ENCODE measurements at regions not wholly inside any gene's neighbourhood (a gene's known extent, or its start where the extent isn't known, plus 50 kb on each side); places are given as distances from the start of the nearest gene placed in this dataset.
"Not testable (repeated sequence)": the region's sequence is repeated elsewhere in the genome, so short reads cannot be mapped to it uniquely, and the experiment has no call there.

- no peak for TF ChIP-seq CTCF (IDR thresholded peaks at IDR 0.05; ENCODE audit: borderline replicate concordance, extremely low read depth, low read length, poor library complexity, severe bottlenecking)
- TF ChIP-seq EZH2 (IDR thresholded peaks at IDR 0.05; ENCODE audit: borderline replicate concordance, low read depth, low read length, severe bottlenecking): no peak
- no peak overlapping the region for H3K27ac ChIP-seq (ENCODE audit: low read length)
- H3K4me1 ChIP-seq (ENCODE audit: insufficient read depth, low read length): no peaks in the 10 kb centered on the region
- no peak overlapping the region for H2AFZ ChIP-seq (ENCODE audit: low read depth, low read length)
- H3K27me3 ChIP-seq (ENCODE audit: insufficient read depth, low read length, poor library complexity): no peaks in the 10 kb centered on the region
- DNase-seq: no peak
- H3K4me3 ChIP-seq (ENCODE audit: low read depth in 1 of 2, low read length in 2 of 2): no peak overlapping the region
- no peaks in the 10 kb centered on the region for H4K20me1 ChIP-seq (ENCODE audit: insufficient read depth, low read length)
- no peaks in the 10 kb centered on the region for H3K79me2 ChIP-seq (ENCODE audit: insufficient read depth, low read length)
- H3K9me3 ChIP-seq (ENCODE audit: insufficient read depth, low read length, severe bottlenecking): no peaks in the 10 kb centered on the region
- H3K4me2 ChIP-seq (ENCODE audit: insufficient read depth, low read length): no peak overlapping the region
- no peaks in the 10 kb centered on the region for H3K36me3 ChIP-seq (ENCODE audit: insufficient read depth, low read length)
- no peak overlapping the region for H3K9ac ChIP-seq (ENCODE audit: low read depth, low read length)
- no peak for ATAC-seq (ENCODE audit: insufficient read depth, low read depth)
Observed at GRCh38 chr22:19599626-19600243, 75.5 kb upstream of the CLDN5 start.

- not testable (repeated sequence) for ATAC-seq (ENCODE audit: insufficient read depth, low read depth); H3K9me3 ChIP-seq (ENCODE audit: insufficient read depth, low read length, severe bottlenecking); DNase-seq; H3K4me1 ChIP-seq (ENCODE audit: insufficient read depth, low read length); H3K4me2 ChIP-seq (ENCODE audit: insufficient read depth, low read length); H3K9ac ChIP-seq (ENCODE audit: low read depth, low read length); H3K27me3 ChIP-seq (ENCODE audit: insufficient read depth, low read length, poor library complexity); H3K79me2 ChIP-seq (ENCODE audit: insufficient read depth, low read length); H2AFZ ChIP-seq (ENCODE audit: low read depth, low read length); H3K36me3 ChIP-seq (ENCODE audit: insufficient read depth, low read length); H4K20me1 ChIP-seq (ENCODE audit: insufficient read depth, low read length); H3K27ac ChIP-seq (ENCODE audit: low read length); H3K4me3 ChIP-seq (ENCODE audit: low read depth in 1 of 2, low read length in 2 of 2)
Observed at GRCh38 chr22:19603346-19603745, 79.1 kb upstream of the CLDN5 start.

GRCh38 chr22:19603767-19604166 is 79.6 kb upstream of the CLDN5 start:
- H3K9ac ChIP-seq (ENCODE audit: low read depth, low read length): no peak overlapping the region
- no peak overlapping the region for H3K4me2 ChIP-seq (ENCODE audit: insufficient read depth, low read length)
- no peak for ATAC-seq (ENCODE audit: insufficient read depth, low read depth)
- no peak overlapping the region for H3K4me3 ChIP-seq (ENCODE audit: low read depth in 1 of 2, low read length in 2 of 2)
- H3K27ac ChIP-seq (ENCODE audit: low read length): no peak overlapping the region
- peaks cover 8% of the 10 kb centered on the region for H3K27me3 ChIP-seq (ENCODE audit: insufficient read depth, low read length, poor library complexity)
- no peak for DNase-seq
- no peaks in the 10 kb centered on the region for H3K4me1 ChIP-seq (ENCODE audit: insufficient read depth, low read length)
- no peak for TF ChIP-seq CTCF (IDR thresholded peaks at IDR 0.05; ENCODE audit: borderline replicate concordance, extremely low read depth, low read length, poor library complexity, severe bottlenecking)
- TF ChIP-seq EZH2 (IDR thresholded peaks at IDR 0.05; ENCODE audit: borderline replicate concordance, low read depth, low read length, severe bottlenecking): no peak
- no peak overlapping the region for H2AFZ ChIP-seq (ENCODE audit: low read depth, low read length)
- H3K79me2 ChIP-seq (ENCODE audit: insufficient read depth, low read length): no peaks in the 10 kb centered on the region
- no peaks in the 10 kb centered on the region for H4K20me1 ChIP-seq (ENCODE audit: insufficient read depth, low read length)
- H3K36me3 ChIP-seq (ENCODE audit: insufficient read depth, low read length): no peaks in the 10 kb centered on the region
- H3K9me3 ChIP-seq (ENCODE audit: insufficient read depth, low read length, severe bottlenecking): no peaks in the 10 kb centered on the region

GRCh38 chr22:19604711-19605268 is 80.6 kb upstream of the CLDN5 start:
- H3K4me3 ChIP-seq (ENCODE audit: low read depth in 1 of 2, low read length in 2 of 2): no peak overlapping the region
- no peaks in the 10 kb centered on the region for H3K79me2 ChIP-seq (ENCODE audit: insufficient read depth, low read length)
- H2AFZ ChIP-seq (ENCODE audit: low read depth, low read length): no peak overlapping the region
- H3K36me3 ChIP-seq (ENCODE audit: insufficient read depth, low read length): no peaks in the 10 kb centered on the region
- DNase-seq (no peak), ATAC-seq (ENCODE audit: insufficient read depth, low read depth) (no peak)
- H3K4me1 ChIP-seq (ENCODE audit: insufficient read depth, low read length): no peaks in the 10 kb centered on the region
- H4K20me1 ChIP-seq (ENCODE audit: insufficient read depth, low read length): no peaks in the 10 kb centered on the region
- H3K27ac ChIP-seq (ENCODE audit: low read length): no peak overlapping the region
- TF ChIP-seq CTCF (IDR thresholded peaks at IDR 0.05; ENCODE audit: borderline replicate concordance, extremely low read depth, low read length, poor library complexity, severe bottlenecking) (no peak), EZH2 (IDR thresholded peaks at IDR 0.05; ENCODE audit: borderline replicate concordance, low read depth, low read length, severe bottlenecking) (no peak)
- no peak overlapping the region for H3K9ac ChIP-seq (ENCODE audit: low read depth, low read length)
- H3K4me2 ChIP-seq (ENCODE audit: insufficient read depth, low read length): no peak overlapping the region
- peaks cover 8% of the 10 kb centered on the region for H3K27me3 ChIP-seq (ENCODE audit: insufficient read depth, low read length, poor library complexity)
- no peaks in the 10 kb centered on the region for H3K9me3 ChIP-seq (ENCODE audit: insufficient read depth, low read length, severe bottlenecking)
